IMR-90 (cell line): ENCODE measurements at regions not wholly inside any gene's neighbourhood (a gene's known extent, or its start where the extent isn't known, plus 50 kb on each side); places are given as distances from the start of the nearest gene placed in this dataset.

ENCODE experiments used
- ATAC-seq: fragments of 200-7000 bp; cut with Tn5 transposase; 2 replicates; pipeline ENCODE4 v1.9.1; 2020; ENCODE audit warnings: low read depth, mild to moderate bottlenecking, moderate library complexity
- BruUV-seq: library from RNA; stranded (reverse); fragments of 400-500 nt; replicated peaks from 2 replicates; lab custom pipeline; 2021; lab: Mats Ljungman, UMichigan
- CTCF ChIA-PET: fragments of 300-600 bp; formaldehyde crosslinking; extraction: SDS; loops from one replicate; lab custom pipeline; 2021; ENCODE audit warnings: antibody characterized with exemption; lab: Yijun Ruan, JAX
- POLR2A ChIA-PET: fragments of 300-600 bp; sonication (Branson Sonifier 250); formaldehyde crosslinking; loops from one replicate; lab custom pipeline; 2022; ENCODE audit warnings: antibody characterized with exemption; ENCODE audit not compliant: unreplicated experiment; lab: Charles Lee
- DNase-seq: peaks from one replicate; pipeline ENCODE4 v3.0.0; 2013
- H2AFZ ChIP-seq: replicated peaks from 2 replicates; pipeline ENCODE3; 2013; ENCODE audit warnings: low read length, mild to moderate bottlenecking; ENCODE audit not compliant: poor library complexity
- H2AK5ac ChIP-seq: 2 replicates; pipeline ENCODE4 v1.6.1; 2013; ENCODE audit warnings: low read depth, low read length, inconsistent platforms
- H2AK9ac ChIP-seq: replicated peaks from 2 replicates; pipeline ENCODE3; 2013; ENCODE audit warnings: mild to moderate bottlenecking, low read depth, low read length, moderate library complexity; ENCODE audit not compliant: poor library complexity
- H2BK120ac ChIP-seq: 2 replicates; pipeline ENCODE4 v1.6.1; 2013; ENCODE audit warnings: low read depth, low read length, inconsistent platforms
- H2BK15ac ChIP-seq: 3 replicates; pipeline ENCODE4 v1.6.1; 2013; ENCODE audit warnings: low read depth, low read length, inconsistent platforms
- H2BK20ac ChIP-seq: 2 replicates; pipeline ENCODE4 v1.6.1; 2013; ENCODE audit warnings: low read depth, mild to moderate bottlenecking, inconsistent platforms, low read length, moderate library complexity
- H2BK5ac ChIP-seq: 2 replicates; pipeline ENCODE4 v1.6.1; 2013; ENCODE audit warnings: mild to moderate bottlenecking, low read depth, low read length, inconsistent platforms; ENCODE audit not compliant: poor library complexity, severe bottlenecking
- H3K14ac ChIP-seq: replicated peaks from 2 replicates; pipeline ENCODE4 v1.6.1; 2013; ENCODE audit warnings: low read depth, low read length, inconsistent platforms
- H3K18ac ChIP-seq: 2 replicates; pipeline ENCODE4 v1.6.1; 2013; ENCODE audit warnings: low read depth, low read length, control low read depth
- H3K23ac ChIP-seq: 2 replicates; pipeline ENCODE4 v1.6.1; 2013; ENCODE audit warnings: low read depth, low read length, inconsistent platforms
- H3K27ac ChIP-seq: 2 replicates; pipeline ENCODE4 v1.5.1; 2013; ENCODE audit warnings: mild to moderate bottlenecking, control low read depth, low read length; ENCODE audit not compliant: insufficient read depth
- H3K27me3 ChIP-seq: 2 replicates; pipeline ENCODE4 v1.6.1; 2013; ENCODE audit warnings: low read length; ENCODE audit not compliant: control insufficient read depth, insufficient read depth
- H3K36me3 ChIP-seq: 2 replicates; pipeline ENCODE4 v1.6.1; 2013; ENCODE audit warnings: low read length, mixed read lengths; ENCODE audit not compliant: control insufficient read depth, insufficient read depth
- H3K4ac ChIP-seq: 2 replicates; pipeline ENCODE4 v1.6.1; 2013; ENCODE audit warnings: low read depth, low read length, inconsistent platforms
- H3K4me1 ChIP-seq: 2 replicates; pipeline ENCODE4 v1.6.1; 2013; ENCODE audit warnings: low read length, mixed read lengths; ENCODE audit not compliant: control insufficient read depth, insufficient read depth
- H3K4me2 ChIP-seq: 2 replicates; pipeline ENCODE4 v1.6.1; 2013; ENCODE audit warnings: low read depth, mild to moderate bottlenecking, control low read depth, low read length, moderate library complexity
- H3K4me3 ChIP-seq: 2 replicates; pipeline ENCODE4 v1.5.1; 2013; ENCODE audit warnings: low read depth, mild to moderate bottlenecking, control low read depth, low read length, moderate library complexity; ENCODE audit not compliant: insufficient read depth
- H3K56ac ChIP-seq: 2 replicates; pipeline ENCODE4 v1.6.1; 2013; ENCODE audit warnings: low read length, inconsistent platforms; ENCODE audit not compliant: insufficient read depth; ENCODE audit errors: extremely low read depth
- H3K79me1 ChIP-seq, 2 experiments: 2 replicates each; pipeline ENCODE4 v1.6.1; 2013; ENCODE audit warnings: low read length in 2 of 2, inconsistent platforms in 1 of 2, low read depth in 1 of 2
- H3K9ac ChIP-seq: 2 replicates; pipeline ENCODE4 v1.6.1; 2013; ENCODE audit warnings: low read depth, low read length, control low read depth
- H3K9me1 ChIP-seq: 2 replicates; pipeline ENCODE4 v1.6.1; 2013; ENCODE audit warnings: low read length, inconsistent platforms; ENCODE audit not compliant: insufficient read depth
- H3K9me3 ChIP-seq: 2 replicates; pipeline ENCODE4 v1.6.1; 2013; ENCODE audit warnings: low read length; ENCODE audit not compliant: control insufficient read depth, insufficient read depth
- H4K20me1 ChIP-seq: 2 replicates; pipeline ENCODE4 v1.6.1; 2013; ENCODE audit warnings: low read length, inconsistent platforms; ENCODE audit not compliant: insufficient read depth
- H4K5ac ChIP-seq: 2 replicates; pipeline ENCODE4 v1.6.1; 2013; ENCODE audit warnings: mild to moderate bottlenecking, low read depth, low read length, control low read depth
- H4K8ac ChIP-seq, 2 experiments: 2 replicates each; pipeline ENCODE4 v1.6.1; 2013; ENCODE audit warnings: low read depth in 2 of 2, low read length in 2 of 2, control low read depth in 1 of 2, inconsistent platforms in 1 of 2
- H4K91ac ChIP-seq: 2 replicates; pipeline ENCODE4 v1.6.1; 2013; ENCODE audit warnings: low read depth, low read length, inconsistent platforms; ENCODE audit not compliant: insufficient read depth
- BHLHE40 ChIP-seq: fragments of 150-350 bp; IDR thresholded peaks from 2 replicates; pipeline ENCODE4 v1.6.1; 2016; ENCODE audit warnings: mild to moderate bottlenecking, low read depth, low read length
- CEBPB ChIP-seq: IDR thresholded peaks from 2 replicates; pipeline ENCODE4 v1.6.1; 2012; ENCODE audit warnings: low read depth, low read length, improper control_type of control experiment
- CHD1 ChIP-seq: IDR thresholded peaks from 2 replicates; pipeline ENCODE4 v1.6.1; 2012; ENCODE audit warnings: low read depth, low read length, improper control_type of control experiment
- CTCF ChIP-seq: conservative IDR thresholded peaks from 2 replicates; pipeline ENCODE4 v1.5.1; 2012; ENCODE audit warnings: mild to moderate bottlenecking, low read depth, low read length, improper control_type of control experiment
- ELK1 ChIP-seq: fragments of 150-350 bp; IDR thresholded peaks from 2 replicates; pipeline ENCODE4 v1.6.1; 2016; ENCODE audit warnings: low read depth, mild to moderate bottlenecking, low read length, moderate library complexity, borderline replicate concordance
- FOS ChIP-seq: fragments of 150-350 bp; IDR thresholded peaks from 2 replicates; pipeline ENCODE4 v1.6.1; 2016; ENCODE audit warnings: low read depth, low read length
- MAFK ChIP-seq: IDR thresholded peaks from 2 replicates; pipeline ENCODE4 v1.6.1; 2012; ENCODE audit warnings: low read depth, low read length, improper control_type of control experiment
- MAZ ChIP-seq: IDR thresholded peaks from 2 replicates; pipeline ENCODE4 v1.6.1; 2012; ENCODE audit warnings: low read depth, mild to moderate bottlenecking, low read length, improper control_type of control experiment, moderate library complexity, borderline replicate concordance
- MXI1 ChIP-seq: IDR thresholded peaks from 2 replicates; pipeline ENCODE4 v1.6.1; 2012; ENCODE audit warnings: low read depth, mild to moderate bottlenecking, low read length, moderate library complexity, borderline replicate concordance
- NFE2L2 ChIP-seq: fragments of 150-350 bp; IDR thresholded peaks from 2 replicates; pipeline ENCODE4 v1.6.1; 2016; ENCODE audit warnings: low read depth, mild to moderate bottlenecking, low read length
- POLR2A ChIP-seq: IDR thresholded peaks from 2 replicates; pipeline ENCODE4 v1.6.1; 2012; ENCODE audit warnings: mild to moderate bottlenecking, low read depth, low read length
- RAD21 ChIP-seq: IDR thresholded peaks from 2 replicates; pipeline ENCODE4 v1.6.1; 2012; ENCODE audit warnings: low read length, improper control_type of control experiment
- RCOR1 ChIP-seq: IDR thresholded peaks from 2 replicates; pipeline ENCODE4 v1.6.1; 2012; ENCODE audit warnings: mild to moderate bottlenecking, low read length, improper control_type of control experiment; ENCODE audit not compliant: insufficient replicate concordance
- RFX5 ChIP-seq: IDR thresholded peaks from 2 replicates; pipeline ENCODE4 v1.8.0; 2012; ENCODE audit warnings: low read depth, mild to moderate bottlenecking, low read length, moderate library complexity
- SMC3 ChIP-seq: fragments of 150-350 bp; IDR thresholded peaks from 2 replicates; pipeline ENCODE4 v1.6.1; 2016; ENCODE audit warnings: low read depth, mild to moderate bottlenecking, antibody characterized with exemption, low read length, moderate library complexity
- USF2 ChIP-seq: fragments of 150-350 bp; IDR thresholded peaks from 2 replicates; pipeline ENCODE4 v1.6.1; 2017; ENCODE audit warnings: mild to moderate bottlenecking, antibody characterized with exemption, low read length, low read depth
- WGBS, 2 experiments: methylation state at CpG; one replicate each; pipeline versions ENCODE4 v1.1.5 to v1.1.7; 2013; ENCODE audit warnings: missing lambda C conversion rate in 2 of 2; ENCODE audit not compliant: insufficient read length in 1 of 2; ENCODE audit errors: extremely low coverage in 2 of 2; 5-methylcytosine and 5-hydroxymethylcytosine counted together
- dilution Hi-C: fragments of 300-500 bp; cut with HindIII; formaldehyde crosslinking; loops from one replicate; pipeline ENCODE4 v1.14.3; 2018; ENCODE audit warnings: low sequenced_read_pairs; ENCODE audit not compliant: unreplicated experiment
- in situ Hi-C: fragments of 300-500 bp; cut with MboI; formaldehyde crosslinking; loops from 3 replicates; pipeline ENCODE4 v1.14.3; 2019; ENCODE audit warnings: low sequenced_read_pairs, inconsistent platforms, mixed read lengths
- intact Hi-C: fragments of 100-400 bp; cut with micrococcal nuclease; formaldehyde crosslinking; loops from 2 replicates; pipeline ENCODE4 v1.10.0; 2022

- no peak overlapping the region for H3K23ac ChIP-seq
- DNase-seq: no peak
- H3K9me3 ChIP-seq: no peaks in the 10 kb centered on the region
- no peak overlapping the region for H4K5ac ChIP-seq
- no peak overlapping the region for H2AK9ac ChIP-seq
- POLR2A ChIA-PET: no interaction called here
- H4K20me1 ChIP-seq: no peaks in the 10 kb centered on the region
- no peak for ATAC-seq
- no peak overlapping the region for H2BK20ac ChIP-seq
- H3K4me1 ChIP-seq: peaks cover 4% of the 10 kb centered on the region
- TF ChIP-seq RAD21: no peak
- TF ChIP-seq SMC3: no peak
- no peak for TF ChIP-seq MXI1
- no peak for TF ChIP-seq FOS
- TF ChIP-seq ELK1: no peak
- no peak for TF ChIP-seq POLR2A
- TF ChIP-seq BHLHE40: no peak
- TF ChIP-seq CEBPB: no peak
- TF ChIP-seq CTCF: no peak
- no peak for TF ChIP-seq NFE2L2
- no peak for TF ChIP-seq RCOR1
- no peak for TF ChIP-seq MAZ
- no peak for TF ChIP-seq MAFK
- no peak for TF ChIP-seq RFX5
- no peak for TF ChIP-seq USF2
- TF ChIP-seq CHD1: no peak
- H2AFZ ChIP-seq: no peak overlapping the region
- H3K4me2 ChIP-seq: no peak overlapping the region
- H2BK120ac ChIP-seq: no peak overlapping the region
- H4K91ac ChIP-seq: no peak overlapping the region
- CTCF ChIA-PET: interaction anchor here (0.6 kb wide), 1 partner anchor 72 kb away, joined by 3 read pairs; no protein-coding TSS in a partner anchor
- no peak overlapping the region for H3K18ac ChIP-seq
- no peaks in the 10 kb centered on the region for H3K27me3 ChIP-seq
- no peaks in the 10 kb centered on the region; a peak in 2 of 4 replicates for H3K79me1 ChIP-seq
- H3K9me1 ChIP-seq: no peaks in the 10 kb centered on the region
- H3K36me3 ChIP-seq: no peaks in the 10 kb centered on the region
- dilution Hi-C loops (no loop called here), intact Hi-C loops (no loop called here), in situ Hi-C loops (no loop called here)
- BruUV-seq: no TSS peak
- H3K56ac ChIP-seq: no peak overlapping the region
- no peak overlapping the region for H2AK5ac ChIP-seq
- no peak overlapping the region for H2BK15ac ChIP-seq
- WGBS, 2 experiments: no CpG with 5 or more reads among the region's 2 CpGs
- H3K9ac ChIP-seq: no peak overlapping the region
- H3K4me3 ChIP-seq: no peak overlapping the region
- no peak overlapping the region for H3K4ac ChIP-seq
- no peak overlapping the region for H4K8ac ChIP-seq
- no peak overlapping the region for H3K14ac ChIP-seq
- no peak overlapping the region for H3K27ac ChIP-seq
- H2BK5ac ChIP-seq: no peak overlapping the region
Measured at GRCh38 chr4:125428832-125429231, 114.1 kb downstream of the FAT4 start.
